Neural progenitor cell (in vitro differentiated cells): ENCODE measurements at regions not wholly inside any gene's neighbourhood (a gene's known extent, or its start where the extent isn't known, plus 50 kb on each side); places are given as distances from the start of the nearest gene placed in this dataset.

Source experiments
- DNase-seq: peaks from one replicate; pipeline ENCODE4 v3.0.0-alpha.2; 2016; ENCODE audit warnings: low spot score
- H2AFZ ChIP-seq: fragments of 200-600 bp; sonication (generic); replicated peaks from 2 replicates; pipeline ENCODE4 v1.6.1; 2016; ENCODE audit warnings: antibody characterized with exemption
- H3F3A ChIP-seq: fragments of 200-600 bp; sonication (generic); 2 replicates; pipeline ENCODE4 v1.6.1; 2016; ENCODE audit warnings: antibody characterized with exemption, low read depth
- H3K27ac ChIP-seq: fragments of 200-600 bp; sonication (generic); 2 replicates; pipeline ENCODE4 v1.5.1; 2016; ENCODE audit warnings: mild to moderate bottlenecking
- H3K27me3 ChIP-seq: fragments of 200-600 bp; sonication (generic); 2 replicates; pipeline ENCODE4 v1.6.1; 2016; ENCODE audit warnings: mild to moderate bottlenecking, moderate library complexity
- H3K36me3 ChIP-seq: fragments of 200-600 bp; sonication (generic); 2 replicates; pipeline ENCODE4 v1.5.1; 2016
- H3K4me1 ChIP-seq: fragments of 200-600 bp; sonication (generic); 2 replicates; pipeline ENCODE4 v1.6.1; 2016; ENCODE audit warnings: mixed run types
- H3K4me2 ChIP-seq: fragments of 200-600 bp; sonication (generic); 2 replicates; pipeline ENCODE4 v1.6.1; 2016
- H3K4me3 ChIP-seq: fragments of 200-600 bp; sonication (generic); 2 replicates; pipeline ENCODE4 v1.5.1; 2016
- H3K79me2 ChIP-seq: fragments of 200-600 bp; sonication (generic); 2 replicates; pipeline ENCODE4 v1.6.1; 2016; ENCODE audit warnings: low read depth
- H3K9ac ChIP-seq: fragments of 200-600 bp; sonication (generic); 2 replicates; pipeline ENCODE4 v1.6.1; 2016
- H3K9me3 ChIP-seq: fragments of 200-600 bp; sonication (generic); 2 replicates; pipeline ENCODE4 v1.5.1; 2016; ENCODE audit warnings: low read depth
- H4K20me1 ChIP-seq: fragments of 200-600 bp; sonication (generic); 2 replicates; pipeline ENCODE4 v1.6.1; 2016; ENCODE audit warnings: low read depth
- H3K27ac Mint-ChIP-seq: 3 replicates; pipeline ENCODE4 v1.8.0; 2021; ENCODE audit warnings: mixed read lengths
- H3K27me3 Mint-ChIP-seq: 2 replicates; pipeline ENCODE4 v1.8.0; 2022; ENCODE audit warnings: low read depth, mild to moderate bottlenecking, inconsistent platforms, moderate library complexity, mixed read lengths; ENCODE audit not compliant: insufficient read depth
- H3K36me3 Mint-ChIP-seq: 3 replicates; pipeline ENCODE4 v1.8.0; 2021; ENCODE audit warnings: mixed read lengths
- H3K4me1 Mint-ChIP-seq: 3 replicates; pipeline ENCODE4 v1.8.0; 2021; ENCODE audit warnings: mixed read lengths
- H3K4me3 Mint-ChIP-seq: 3 replicates; pipeline ENCODE4 v1.8.0; 2021; ENCODE audit warnings: mild to moderate bottlenecking, moderate library complexity, mixed read lengths
- H3K9me3 Mint-ChIP-seq: 3 replicates; pipeline ENCODE4 v1.8.0; 2020; ENCODE audit warnings: mixed read lengths
- CTCF ChIP-seq: fragments of 200-600 bp; sonication (generic); IDR thresholded peaks from 2 replicates; pipeline ENCODE4 v1.5.1; 2017; ENCODE audit warnings: antibody characterized with exemption, mild to moderate bottlenecking
- EZH2 ChIP-seq: fragments of 200-600 bp; sonication (generic); IDR thresholded peaks from 2 replicates; pipeline ENCODE4 v1.6.1; 2017; ENCODE audit warnings: antibody characterized with exemption, mild to moderate bottlenecking, moderate library complexity
- EZH2phosphoT487 ChIP-seq: fragments of 200-600 bp; sonication (generic); IDR thresholded peaks from 2 replicates; pipeline ENCODE4 v1.6.1; 2017; ENCODE audit warnings: antibody characterized with exemption

GRCh38 chr20:7262803-7263202 is 495.3 kb downstream of the BMP2 start:
- Histone ChIP-seq H3F3A (no peaks in the 10 kb centered on the region), H3K9ac (no peak overlapping the region), H3K27me3 (no peaks in the 10 kb centered on the region), H2AFZ (no peak overlapping the region), H3K4me2 (no peak overlapping the region), H3K4me3 (no peak overlapping the region), H3K79me2 (no peaks in the 10 kb centered on the region), H4K20me1 (no peaks in the 10 kb centered on the region), H3K36me3 (no peaks in the 10 kb centered on the region), H3K9me3 (no peaks in the 10 kb centered on the region), H3K4me1 (no peaks in the 10 kb centered on the region), H3K27ac (no peak overlapping the region)
- Mint-ChIP-seq H3K4me3 (no peak overlapping the region), H3K4me1 (no peaks in the 10 kb centered on the region), H3K27ac (no peak overlapping the region), H3K9me3 (no peaks in the 10 kb centered on the region), H3K36me3 (no peaks in the 10 kb centered on the region), H3K27me3 (no peaks in the 10 kb centered on the region)
- TF ChIP-seq EZH2 (no peak), EZH2phosphoT487 (no peak), CTCF (no peak)
- no peak for DNase-seq

- H3K4me2 ChIP-seq: no peak overlapping the region
- no peak overlapping the region for H2AFZ ChIP-seq
- H3K9ac ChIP-seq: no peak overlapping the region
- no peak for DNase-seq
- H3F3A ChIP-seq: no peaks in the 10 kb centered on the region
- no peaks in the 10 kb centered on the region for H3K4me1 Mint-ChIP-seq
- H3K79me2 ChIP-seq: no peaks in the 10 kb centered on the region
- TF ChIP-seq CTCF: no peak
- TF ChIP-seq EZH2phosphoT487: no peak
- TF ChIP-seq EZH2: no peak
- H3K36me3 ChIP-seq: no peaks in the 10 kb centered on the region
- no peaks in the 10 kb centered on the region for H3K4me1 ChIP-seq
- no peak overlapping the region for H3K27ac ChIP-seq
- H3K4me3 Mint-ChIP-seq: no peak overlapping the region
- H3K27ac Mint-ChIP-seq: no peak overlapping the region
- H3K9me3 Mint-ChIP-seq: no peaks in the 10 kb centered on the region
- no peaks in the 10 kb centered on the region for H3K27me3 ChIP-seq
- no peaks in the 10 kb centered on the region for H3K9me3 ChIP-seq
- H3K36me3 Mint-ChIP-seq: no peaks in the 10 kb centered on the region
- no peaks in the 10 kb centered on the region for H3K27me3 Mint-ChIP-seq
- no peak overlapping the region for H3K4me3 ChIP-seq
- H4K20me1 ChIP-seq: no peaks in the 10 kb centered on the region
Measured at GRCh38 chr20:7264137-7264536, 496.7 kb downstream of the BMP2 start.

- Histone ChIP-seq H3K9ac (no peak overlapping the region), H3K9me3 (no peaks in the 10 kb centered on the region), H3F3A (no peaks in the 10 kb centered on the region), H3K36me3 (no peaks in the 10 kb centered on the region), H3K27ac (no peak overlapping the region), H3K4me1 (no peaks in the 10 kb centered on the region), H4K20me1 (no peaks in the 10 kb centered on the region), H2AFZ (peak overlapping the region; percentile 50), H3K4me2 (no peak overlapping the region), H3K4me3 (no peak overlapping the region), H3K27me3 (no peaks in the 10 kb centered on the region), H3K79me2 (no peaks in the 10 kb centered on the region)
- H3K36me3 Mint-ChIP-seq: no peaks in the 10 kb centered on the region
- TF ChIP-seq EZH2phosphoT487: no peak
- no peak for TF ChIP-seq CTCF
- TF ChIP-seq EZH2: no peak
- no peaks in the 10 kb centered on the region for H3K4me1 Mint-ChIP-seq
- H3K27ac Mint-ChIP-seq: peak overlapping the region; percentile 37
- no peaks in the 10 kb centered on the region for H3K27me3 Mint-ChIP-seq
- no peak overlapping the region for H3K4me3 Mint-ChIP-seq
- peaks cover 2% of the 10 kb centered on the region for H3K9me3 Mint-ChIP-seq
- DNase-seq: no peak
Measured at GRCh38 chr20:7269452-7269851, 502.0 kb downstream of the BMP2 start.

- H3F3A ChIP-seq: no peaks in the 10 kb centered on the region
- TF ChIP-seq CTCF (peak; percentile 42), EZH2 (no peak)
- no peaks in the 10 kb centered on the region for H3K27me3 Mint-ChIP-seq
- no peaks in the 10 kb centered on the region for H3K36me3 Mint-ChIP-seq
- H3K9me3 Mint-ChIP-seq: peaks cover 15% of the 10 kb centered on the region
- H2AFZ ChIP-seq: no peak overlapping the region
- no peaks in the 10 kb centered on the region for H3K4me1 ChIP-seq
- H3K4me1 Mint-ChIP-seq: no peaks in the 10 kb centered on the region
- no peaks in the 10 kb centered on the region for H3K36me3 ChIP-seq
- no peaks in the 10 kb centered on the region for H3K79me2 ChIP-seq
- no peak overlapping the region for H3K9ac ChIP-seq
- H3K4me3 Mint-ChIP-seq: no peak overlapping the region
- no peak overlapping the region for H3K27ac ChIP-seq
- no peak overlapping the region for H3K4me3 ChIP-seq
- H3K27me3 ChIP-seq: no peaks in the 10 kb centered on the region
- no peaks in the 10 kb centered on the region for H3K9me3 ChIP-seq
- no peak overlapping the region for H3K27ac Mint-ChIP-seq
- no peaks in the 10 kb centered on the region for H4K20me1 ChIP-seq
- H3K4me2 ChIP-seq: no peak overlapping the region
- DNase-seq: no peak
Measured at GRCh38 chr20:7272512-7272911, 505.0 kb downstream of the BMP2 start.
